Adrenal gland (tissue), 9 donors: ENCODE measurements at regions not wholly inside any gene's neighbourhood (a gene's known extent, or its start where the extent isn't known, plus 50 kb on each side); places are given as distances from the start of the nearest gene placed in this dataset.

ENCODE experiments used
- DNase-seq, 7 donors: peaks; one replicate each; pipeline ENCODE4 v3.0.0-alpha.2; 2019 to 2020
- H3K27ac ChIP-seq, 5 donors: fragments of 200-600 bp; sonication (generic) in 4 of 5; 1 replicate in 3 of 5; 2 replicates in 2 of 5; pipeline versions ENCODE4 v1.5.1 to v1.8.0; 2016 to 2020; ENCODE audit warnings: mild to moderate bottlenecking in 1 of 5
- H3K27me3 ChIP-seq: fragments of 200-600 bp; 2 replicates; pipeline ENCODE4 v1.8.0; 2021
- H3K36me3 ChIP-seq, 2 donors: fragments of 200-600 bp; replicated peaks in 1 of 2; 1 replicate in 1 of 2; 2 replicates in 1 of 2; pipeline versions ENCODE4 v1.5.1 to v1.8.0; 2018 to 2022
- H3K4me1 ChIP-seq, 2 donors: fragments of 200-600 bp; replicated peaks in 1 of 2; 1 replicate in 1 of 2; 2 replicates in 1 of 2; pipeline versions ENCODE4 v1.5.1 to v1.8.0; 2018 to 2021
- H3K4me3 ChIP-seq, 4 donors: fragments of 200-600 bp; sonication (generic) in 3 of 4; one replicate each; pipeline ENCODE4 v1.5.1; 2016 to 2018
- H3K9me3 ChIP-seq, 3 donors: fragments of 200-600 bp; sonication (generic) in 1 of 3; replicated peaks in 1 of 3; 1 replicate in 2 of 3; 2 replicates in 1 of 3; pipeline versions ENCODE4 v1.5.1 to v1.8.0; 2016 to 2021
- POLR2A ChIP-seq, 2 donors: fragments of 450-650 bp; IDR thresholded peaks; one replicate each; pipeline ENCODE4 v1.6.1; 2017; ENCODE audit warnings: antibody characterized with exemption in 2 of 2, mild to moderate bottlenecking in 2 of 2, moderate library complexity in 1 of 2
- WGBS, 4 donors: extraction: QIAGEN DNeasy Blood & Tissue Kit in 2 of 4; methylation state at CpG; one replicate each; pipeline versions ENCODE4 v1.1.5 to v1.1.7; 2013 to 2017; 5-methylcytosine and 5-hydroxymethylcytosine counted together
- intact Hi-C, 2 donors: fragments of 100-400 bp; cut with DNase I; formaldehyde crosslinking; loops; one replicate each; pipeline versions ENCODE4 v1.14.1 to v1.15.0; 2022 to 2023
- TF ChIP-seq, protein P1 (sequence below), 6 experiments: fragments of 450-650 bp in 4 of 6; fragments of 200-600 bp in 2 of 6; sonication (generic) in 1 of 6; IDR thresholded peaks; 1 replicate in 5 of 6; 2 replicates in 1 of 6; pipeline versions ENCODE4 v1.5.1 to v1.8.0; 2016 to 2021; ENCODE audit warnings: antibody characterized with exemption in 6 of 6, mild to moderate bottlenecking in 2 of 6, moderate library complexity in 1 of 6
- donor health status: healthy with polysubstance abuse.
- donor health status: Bipolar disorder and iron deficiency.
- donor health status: DM: yes; HTN: yes; CAD: no.
- donor health status: DM: no; HTN: no; CAD: no.
- donor health status: DM: no; HTN: no; CAD: no.

DNA sequence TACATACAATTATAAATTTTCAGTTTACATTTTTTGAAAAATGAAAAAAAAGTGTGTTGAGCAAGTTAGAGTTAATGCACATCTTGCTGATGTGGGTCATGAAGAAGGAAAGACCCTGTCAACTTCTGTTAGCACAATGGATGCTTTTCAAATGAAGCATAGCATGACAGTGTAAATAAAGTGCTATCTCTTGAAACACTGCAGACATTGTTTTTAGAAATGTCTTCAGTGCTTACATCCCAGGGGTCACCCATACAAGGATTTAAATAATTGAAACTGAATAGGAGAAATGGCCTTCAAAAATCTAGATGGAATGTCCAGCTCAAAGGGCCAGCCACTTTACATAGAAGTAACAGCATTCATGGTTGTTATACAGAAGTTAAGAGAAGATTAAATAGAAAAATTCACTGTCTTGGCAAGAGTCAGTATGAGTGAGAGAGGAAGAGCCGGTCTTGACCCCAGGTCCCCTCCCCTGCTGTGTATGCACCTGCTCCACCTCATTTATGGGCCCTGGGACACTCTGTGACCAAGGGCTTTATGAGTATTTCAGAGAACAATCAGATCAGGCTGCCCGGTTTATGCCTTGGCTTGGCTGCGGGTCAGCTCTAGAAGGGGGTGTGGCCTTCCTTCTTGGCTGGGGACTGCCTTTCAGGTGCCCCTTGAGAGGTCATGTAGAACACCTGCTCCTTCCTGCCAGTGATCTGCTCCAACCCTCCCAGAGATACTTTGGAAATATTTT, 237.7 kb upstream of the TMEM72 start:
- 58 to 87% (median 68%) methylated on average over 3 of the region's 3 CpGs for WGBS, 4 donors
- TF ChIP-seq, protein P1, sequence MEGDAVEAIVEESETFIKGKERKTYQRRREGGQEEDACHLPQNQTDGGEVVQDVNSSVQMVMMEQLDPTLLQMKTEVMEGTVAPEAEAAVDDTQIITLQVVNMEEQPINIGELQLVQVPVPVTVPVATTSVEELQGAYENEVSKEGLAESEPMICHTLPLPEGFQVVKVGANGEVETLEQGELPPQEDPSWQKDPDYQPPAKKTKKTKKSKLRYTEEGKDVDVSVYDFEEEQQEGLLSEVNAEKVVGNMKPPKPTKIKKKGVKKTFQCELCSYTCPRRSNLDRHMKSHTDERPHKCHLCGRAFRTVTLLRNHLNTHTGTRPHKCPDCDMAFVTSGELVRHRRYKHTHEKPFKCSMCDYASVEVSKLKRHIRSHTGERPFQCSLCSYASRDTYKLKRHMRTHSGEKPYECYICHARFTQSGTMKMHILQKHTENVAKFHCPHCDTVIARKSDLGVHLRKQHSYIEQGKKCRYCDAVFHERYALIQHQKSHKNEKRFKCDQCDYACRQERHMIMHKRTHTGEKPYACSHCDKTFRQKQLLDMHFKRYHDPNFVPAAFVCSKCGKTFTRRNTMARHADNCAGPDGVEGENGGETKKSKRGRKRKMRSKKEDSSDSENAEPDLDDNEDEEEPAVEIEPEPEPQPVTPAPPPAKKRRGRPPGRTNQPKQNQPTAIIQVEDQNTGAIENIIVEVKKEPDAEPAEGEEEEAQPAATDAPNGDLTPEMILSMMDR (IDR thresholded peaks at IDR 0.05): no peak
- no peak for TF ChIP-seq POLR2A (IDR thresholded peaks at IDR 0.05)
- Histone ChIP-seq H3K27ac (no peak overlapping the region), H3K27me3 (no peaks in the 10 kb centered on the region), H3K36me3 (no peaks in the 10 kb centered on the region), H3K9me3 (no peaks in the 10 kb centered on the region), H3K4me3 (no peak overlapping the region), H3K4me1 (no peaks in the 10 kb centered on the region)
- intact Hi-C loops: no loop called here
- no peak for DNase-seq

DNA sequence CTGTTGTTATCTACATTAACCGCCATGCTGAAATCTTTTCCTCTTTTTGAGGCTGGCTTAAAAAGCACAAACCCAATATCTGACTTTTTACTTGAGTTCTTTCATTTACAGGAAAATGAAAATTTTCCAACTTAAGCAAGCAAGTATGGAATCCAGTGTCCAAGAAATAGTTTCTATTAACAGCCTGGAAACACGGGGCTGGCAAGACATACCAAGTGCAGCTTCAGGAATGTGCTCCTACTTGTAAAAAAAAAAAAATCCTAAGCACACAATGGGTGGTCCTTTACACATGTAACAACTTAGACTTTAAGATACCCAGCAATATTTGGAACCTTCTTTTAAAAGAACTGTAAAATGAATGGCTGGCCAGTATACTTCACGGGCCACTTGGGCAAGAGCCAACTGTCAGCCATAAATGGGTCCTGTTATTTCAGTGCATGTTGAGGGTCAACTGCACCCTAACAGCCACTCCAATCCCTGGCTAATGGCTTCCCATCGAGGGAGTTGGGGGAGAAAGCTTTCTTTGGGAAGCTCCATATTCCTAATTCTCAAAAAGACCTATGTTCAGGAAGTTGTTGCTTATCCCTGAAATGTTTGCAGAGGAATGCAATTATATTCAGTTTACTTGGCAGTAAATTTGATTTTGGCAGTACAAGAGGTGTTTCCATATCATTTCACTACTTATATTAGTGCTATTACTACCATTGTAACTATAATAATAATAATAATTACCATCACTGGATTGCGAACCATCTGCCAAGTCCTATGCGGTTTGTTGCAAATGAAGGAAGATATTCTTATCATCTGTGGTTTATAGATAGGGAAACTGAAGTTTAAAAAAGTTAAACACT, 236.4 kb upstream of the TMEM72 start:
- Histone ChIP-seq H3K27me3 (no peaks in the 10 kb centered on the region), H3K4me1 (no peaks in the 10 kb centered on the region), H3K27ac (no peak overlapping the region), H3K9me3 (no peaks in the 10 kb centered on the region), H3K36me3 (no peaks in the 10 kb centered on the region), H3K4me3 (no peak overlapping the region)
- TF ChIP-seq, protein P1 (IDR thresholded peaks at IDR 0.05): no peak
- TF ChIP-seq POLR2A (IDR thresholded peaks at IDR 0.05): no peak
- intact Hi-C loops: no loop called here
- DNase-seq: no peak
- WGBS, 4 donors: 70 to 79% (median 73%) methylated on average over 6 of the region's 6 CpGs

DNA sequence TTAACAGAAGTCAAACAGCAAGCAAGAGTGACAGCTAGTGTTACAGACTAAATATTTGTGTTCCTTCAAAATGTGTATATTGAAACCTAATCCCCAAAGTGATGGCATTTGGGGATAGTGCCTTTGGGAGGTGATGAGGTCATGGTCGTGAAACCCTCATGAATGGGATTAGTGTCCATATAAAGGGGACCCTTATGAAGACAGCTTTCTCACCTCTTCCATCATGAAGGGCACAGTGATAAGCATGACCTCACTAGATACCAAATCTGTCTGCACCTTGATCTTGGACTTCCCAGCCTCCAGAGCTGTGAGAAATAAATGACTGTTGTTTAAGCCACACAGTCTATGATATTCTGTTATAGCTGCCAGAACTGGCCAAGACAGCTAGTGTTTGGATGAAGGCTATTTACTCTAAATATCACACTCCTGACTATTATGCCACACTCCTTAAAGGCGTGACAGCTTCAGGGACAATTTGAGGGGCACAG, 235.7 kb upstream of the TMEM72 start:
- Histone ChIP-seq H3K4me3 (no peak overlapping the region), H3K27ac (no peak overlapping the region), H3K4me1 (no peaks in the 10 kb centered on the region), H3K27me3 (no peaks in the 10 kb centered on the region), H3K36me3 (no peaks in the 10 kb centered on the region), H3K9me3 (no peaks in the 10 kb centered on the region)
- no peak for DNase-seq
- intact Hi-C loops: no loop called here
- TF ChIP-seq, protein P1 (IDR thresholded peaks at IDR 0.05): no peak
- TF ChIP-seq POLR2A (IDR thresholded peaks at IDR 0.05): no peak
- WGBS, 4 donors: 57 to 69% (median 61%) methylated on average over 2 of the region's 2 CpGs

- Histone ChIP-seq H3K9me3 (no peaks in the 10 kb centered on the region), H3K27me3 (no peaks in the 10 kb centered on the region), H3K27ac (no peak overlapping the region), H3K36me3 (no peaks in the 10 kb centered on the region), H3K4me1 (no peaks in the 10 kb centered on the region), H3K4me3 (no peak overlapping the region)
- intact Hi-C loops: no loop called here
- TF ChIP-seq, protein P1 (IDR thresholded peaks at IDR 0.05): no peak
- no peak for TF ChIP-seq POLR2A (IDR thresholded peaks at IDR 0.05)
- DNase-seq: no peak
- 83 to 90% (median 85%) methylated on average over 6 of the region's 6 CpGs for WGBS, 4 donors
Measured at GRCh38 chr10:44680764-44681163, 230.4 kb upstream of the TMEM72 start.
